OCI-LY3 (cell line): ENCODE measurements at regions not wholly inside any gene's neighbourhood (a gene's known extent, or its start where the extent isn't known, plus 50 kb on each side); places are given as distances from the start of the nearest gene placed in this dataset.

Experiments used
- EZH2phosphoT487 ChIP-seq: fragments of 200-600 bp; shearing (Covaris generic); IDR thresholded peaks from 2 replicates; pipeline ENCODE4 v1.6.1; 2018; ENCODE audit warnings: antibody characterized with exemption, mixed run types, low read depth
- TF ChIP-seq, protein P1 (sequence below): fragments of 200-600, 300-600 bp; sonication (generic); IDR thresholded peaks from 2 replicates; pipeline ENCODE4 v1.5.1; 2014; ENCODE audit warnings: antibody characterized with exemption, low read length, low read depth

DNA sequence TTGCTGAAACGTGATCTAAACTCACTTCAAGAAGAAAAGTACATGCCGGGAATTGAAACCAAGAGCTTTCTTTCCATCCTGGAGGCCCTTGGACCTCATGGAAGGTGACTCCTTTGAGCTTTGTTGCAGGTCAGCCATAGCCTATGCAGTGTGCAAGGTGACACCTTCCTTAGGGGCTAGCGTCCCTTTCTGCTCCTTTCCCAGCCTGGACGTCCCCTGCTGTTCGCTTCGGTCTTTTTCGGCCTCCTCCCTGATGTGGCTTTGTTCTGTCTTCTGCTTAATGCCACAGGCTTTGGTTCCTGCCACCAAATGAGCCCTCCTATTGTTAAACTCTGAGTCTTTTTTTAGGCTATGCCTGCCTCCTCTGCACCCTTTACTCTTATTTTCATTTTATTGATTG lies 308.8 kb downstream of the BRINP2 start:
- TF ChIP-seq, protein P1, sequence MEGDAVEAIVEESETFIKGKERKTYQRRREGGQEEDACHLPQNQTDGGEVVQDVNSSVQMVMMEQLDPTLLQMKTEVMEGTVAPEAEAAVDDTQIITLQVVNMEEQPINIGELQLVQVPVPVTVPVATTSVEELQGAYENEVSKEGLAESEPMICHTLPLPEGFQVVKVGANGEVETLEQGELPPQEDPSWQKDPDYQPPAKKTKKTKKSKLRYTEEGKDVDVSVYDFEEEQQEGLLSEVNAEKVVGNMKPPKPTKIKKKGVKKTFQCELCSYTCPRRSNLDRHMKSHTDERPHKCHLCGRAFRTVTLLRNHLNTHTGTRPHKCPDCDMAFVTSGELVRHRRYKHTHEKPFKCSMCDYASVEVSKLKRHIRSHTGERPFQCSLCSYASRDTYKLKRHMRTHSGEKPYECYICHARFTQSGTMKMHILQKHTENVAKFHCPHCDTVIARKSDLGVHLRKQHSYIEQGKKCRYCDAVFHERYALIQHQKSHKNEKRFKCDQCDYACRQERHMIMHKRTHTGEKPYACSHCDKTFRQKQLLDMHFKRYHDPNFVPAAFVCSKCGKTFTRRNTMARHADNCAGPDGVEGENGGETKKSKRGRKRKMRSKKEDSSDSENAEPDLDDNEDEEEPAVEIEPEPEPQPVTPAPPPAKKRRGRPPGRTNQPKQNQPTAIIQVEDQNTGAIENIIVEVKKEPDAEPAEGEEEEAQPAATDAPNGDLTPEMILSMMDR: no peak
- TF ChIP-seq EZH2phosphoT487: no peak
